ENCODE measurements at regions not wholly inside any gene's neighbourhood (a gene's known extent, or its start where the extent isn't known, plus 50 kb on each side); places are given as distances from the start of the nearest gene placed in this dataset.

GRCh38 chr15:88312941-88313579 is 56.5 kb upstream of the NTRK3 start:
- no peak overlapping the region for H3K27ac ChIP-seq
- TF ChIP-seq CTCF (conservative IDR thresholded peaks at IDR 0.05) = no peak

DNA sequence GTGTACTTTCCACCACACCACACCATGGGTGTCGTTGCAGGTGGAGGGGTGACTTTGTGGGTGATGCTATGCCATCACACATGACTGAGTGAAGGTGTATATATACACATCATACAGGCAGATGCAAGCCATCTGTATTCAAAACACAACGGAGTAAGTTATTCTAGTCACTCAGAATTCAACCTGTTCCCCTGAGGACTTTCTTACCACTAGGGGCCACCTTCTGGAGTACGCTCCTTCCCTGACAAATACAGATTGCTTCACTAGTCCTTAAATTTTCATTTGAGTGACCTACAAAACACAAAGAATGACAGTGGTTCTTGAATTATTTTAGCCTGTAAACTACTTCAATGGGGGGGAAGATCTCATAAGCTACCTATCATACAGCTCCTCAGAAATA is 52.8 kb upstream of the NTRK3 start:
- no peak overlapping the region for H3K27ac ChIP-seq
- TF ChIP-seq CTCF (conservative IDR thresholded peaks at IDR 0.05) = peak; percentile 16; the same call in 1 of the 2 replicates

- TF ChIP-seq CTCF (conservative IDR thresholded peaks at IDR 0.05) = no peak
- no peak overlapping the region for H3K27ac ChIP-seq
Observed at GRCh38 chr15:88307344-88307743, 50.8 kb upstream of the NTRK3 start.
